GM23338 (cell line): ENCODE measurements at regions not wholly inside any gene's neighbourhood (a gene's known extent, or its start where the extent isn't known, plus 50 kb on each side); places are given as distances from the start of the nearest gene placed in this dataset.

Experiments used
- ATAC-seq: fragments of 200-7000 bp; cut with Tn5 transposase; 3 replicates; pipeline ENCODE4 v1.9.1; 2020
- DNase-seq: peaks from one replicate; pipeline ENCODE4 v3.0.0-alpha.2; 2015; ENCODE audit warnings: low spot score
- H2AFZ ChIP-seq: fragments of 200-600 bp; sonication (generic); 2 replicates; pipeline ENCODE4 v1.8.0; 2016; ENCODE audit warnings: antibody characterized with exemption, mild to moderate bottlenecking, moderate library complexity
- H3F3A ChIP-seq: fragments of 200-600 bp; sonication (generic); replicated peaks from 2 replicates; pipeline ENCODE4 v1.8.0; 2017; ENCODE audit warnings: antibody characterized with exemption, mixed run types, low read depth
- H3K27ac ChIP-seq: fragments of 200-600 bp; sonication (generic); 2 replicates; pipeline ENCODE4 v1.6.1; 2016; ENCODE audit warnings: low read depth
- H3K27me3 ChIP-seq: fragments of 200-600 bp; sonication (generic); 2 replicates; pipeline ENCODE4 v1.8.0; 2016; ENCODE audit warnings: mild to moderate bottlenecking, mixed run types, moderate library complexity; ENCODE audit not compliant: insufficient read depth
- H3K36me3 ChIP-seq: fragments of 200-600 bp; sonication (generic); 2 replicates; pipeline ENCODE4 v1.8.0; 2016; ENCODE audit warnings: mild to moderate bottlenecking; ENCODE audit not compliant: insufficient read depth
- H3K4me1 ChIP-seq: fragments of 200-600 bp; sonication (generic); 2 replicates; pipeline ENCODE4 v1.8.0; 2016; ENCODE audit warnings: mild to moderate bottlenecking, moderate library complexity; ENCODE audit not compliant: insufficient read depth
- H3K4me2 ChIP-seq: fragments of 200-600 bp; sonication (generic); 2 replicates; pipeline ENCODE4 v1.7.1; 2017; ENCODE audit warnings: mixed run types
- H3K4me3 ChIP-seq: fragments of 200-600 bp; sonication (generic); 2 replicates; pipeline ENCODE4 v1.6.1; 2016; ENCODE audit warnings: mixed run types
- H3K79me2 ChIP-seq: fragments of 200-600 bp; sonication (generic); replicated peaks from 2 replicates; pipeline ENCODE4 v1.8.0; 2017; ENCODE audit warnings: mild to moderate bottlenecking; ENCODE audit not compliant: insufficient read depth
- H3K9me2 ChIP-seq: fragments of 200-600 bp; sonication (generic); 2 replicates; pipeline ENCODE4 v1.8.0; 2017; ENCODE audit not compliant: insufficient read depth
- H4K20me1 ChIP-seq: fragments of 200-600 bp; sonication (generic); replicated peaks from 2 replicates; pipeline ENCODE4 v1.8.0; 2017; ENCODE audit warnings: mild to moderate bottlenecking; ENCODE audit not compliant: insufficient read depth
- H3K27ac Mint-ChIP-seq: 2 replicates; pipeline ENCODE4 v1.8.0; 2020; ENCODE audit warnings: inconsistent platforms, mild to moderate bottlenecking, moderate library complexity, mixed read lengths
- H3K27me3 Mint-ChIP-seq: 3 replicates; pipeline ENCODE4 v1.8.0; 2022; ENCODE audit warnings: low read depth, mild to moderate bottlenecking, moderate library complexity, mixed read lengths, inconsistent platforms; ENCODE audit not compliant: insufficient read depth, poor library complexity
- H3K36me3 Mint-ChIP-seq: 3 replicates; pipeline ENCODE4 v1.8.0; 2021; ENCODE audit warnings: low read depth, mild to moderate bottlenecking, inconsistent platforms, moderate library complexity, mixed read lengths
- H3K4me1 Mint-ChIP-seq: 3 replicates; pipeline ENCODE4 v1.8.0; 2020; ENCODE audit warnings: mild to moderate bottlenecking, inconsistent platforms, mixed read lengths
- H3K4me3 Mint-ChIP-seq: 3 replicates; pipeline ENCODE4 v1.8.0; 2021; ENCODE audit warnings: moderate library complexity, mild to moderate bottlenecking, inconsistent platforms, mixed read lengths
- H3K9me3 Mint-ChIP-seq: 3 replicates; pipeline ENCODE4 v1.8.0; 2020; ENCODE audit warnings: moderate library complexity, mild to moderate bottlenecking, inconsistent platforms, mixed read lengths
- CREB1 ChIP-seq: fragments of 250-450 bp; sonication (Bioruptor Pico); IDR thresholded peaks from 2 replicates; pipeline ENCODE4 v1.5.0; 2020; ENCODE audit warnings: low read depth, mild to moderate bottlenecking, moderate library complexity
- EZH2 ChIP-seq: fragments of 200-600 bp; sonication (generic); IDR thresholded peaks from one replicate; pipeline ENCODE4 v1.8.0; 2017; ENCODE audit warnings: antibody characterized with exemption, mild to moderate bottlenecking, low read depth; ENCODE audit not compliant: unreplicated experiment
- EZH2phosphoT487 ChIP-seq: fragments of 200-600 bp; sonication (generic); IDR thresholded peaks from one replicate; pipeline ENCODE4 v1.8.1; 2018; ENCODE audit warnings: antibody characterized with exemption; ENCODE audit not compliant: unreplicated experiment
- JUNB ChIP-seq: IDR thresholded peaks from one replicate; pipeline ENCODE4 v1.6.1; 2016; ENCODE audit warnings: antibody characterized with exemption; ENCODE audit not compliant: unreplicated experiment
- NANOG ChIP-seq: IDR thresholded peaks from 2 replicates; pipeline ENCODE4 v1.6.1; 2016; ENCODE audit warnings: antibody characterized with exemption, borderline replicate concordance
- POLR2AphosphoS5 ChIP-seq: IDR thresholded peaks from 2 replicates; pipeline ENCODE4 v1.6.1; 2016; ENCODE audit warnings: antibody characterized with exemption, low read depth
- STAT1 ChIP-seq: IDR thresholded peaks from one replicate; pipeline ENCODE4 v1.6.1; 2016; ENCODE audit warnings: antibody characterized with exemption; ENCODE audit not compliant: unreplicated experiment
- ZNF114 ChIP-seq: fragments of 250-450 bp; sonication (Bioruptor Pico); IDR thresholded peaks from 2 replicates; pipeline ENCODE4 v1.5.0; 2020; ENCODE audit warnings: mild to moderate bottlenecking, moderate library complexity
- ZNF331 ChIP-seq: fragments of 250-450 bp; sonication (Bioruptor Pico); IDR thresholded peaks from 2 replicates; pipeline ENCODE4 v1.5.0; 2020; ENCODE audit warnings: low read depth, mild to moderate bottlenecking, moderate library complexity
- ZNF462 ChIP-seq: fragments of 250-450 bp; sonication (Bioruptor Pico); IDR thresholded peaks from 2 replicates; pipeline ENCODE4 v1.5.0; 2020; ENCODE audit warnings: mild to moderate bottlenecking, moderate library complexity
- TF ChIP-seq, protein P1 (sequence below), 2 experiments: fragments of 200-600 bp in 1 of 2; sonication (generic) in 1 of 2; conservative IDR thresholded peaks; 2 replicates each; pipeline versions ENCODE4 v1.5.1 to v1.6.1; 2016 to 2017; ENCODE audit warnings: antibody characterized with exemption in 2 of 2, low read depth in 2 of 2, mild to moderate bottlenecking in 2 of 2, moderate library complexity in 1 of 2
- TF ChIP-seq, protein P2 (sequence below): IDR thresholded peaks from 2 replicates; pipeline ENCODE4 v1.6.1; 2016; ENCODE audit warnings: antibody characterized with exemption

DNA sequence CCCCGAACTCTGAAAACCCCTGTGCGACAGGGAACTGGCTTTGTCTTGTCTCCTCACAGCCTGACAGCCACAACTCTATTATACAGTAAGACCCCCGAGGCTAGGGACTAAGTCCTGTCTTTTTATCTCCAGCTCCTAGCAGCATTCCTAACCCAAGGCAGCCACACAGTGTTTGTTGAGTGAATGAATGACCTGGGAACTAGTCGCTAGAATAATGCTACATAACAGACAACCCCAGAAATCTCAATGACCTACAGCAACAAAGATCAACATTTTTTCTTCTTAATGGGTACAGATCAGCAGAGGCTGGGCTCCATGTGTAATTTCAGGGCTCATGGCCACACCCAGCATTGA lies 71.4 kb upstream of the TNRC6C start:
- H2AFZ ChIP-seq, result peak overlapping the region; percentile 98
- no peaks in the 10 kb centered on the region for H3K36me3 Mint-ChIP-seq

More for the DNA sequence above, 71.4 kb upstream of the TNRC6C start:
- no peak for DNase-seq
- Mint-ChIP-seq H3K4me1 (peaks cover 29% of the 10 kb centered on the region), H3K27ac (no peak overlapping the region), H3K9me3 (no peaks in the 10 kb centered on the region), H3K4me3 (peak overlapping the region; percentile 76), H3K27me3 (peaks cover 42% of the 10 kb centered on the region)
- Histone ChIP-seq H3K27me3 (peaks cover 23% of the 10 kb centered on the region), H4K20me1 (no peaks in the 10 kb centered on the region), H3K27ac (no peak overlapping the region), H3K4me3 (peak overlapping the region; percentile 72), H3K4me1 (peaks cover 9% of the 10 kb centered on the region), H3K4me2 (peak overlapping the region; percentile 88), H3F3A (0 out of 2 replicates have a peak, but pooled peaks cover 6% of the 10 kb centered on the region), H3K79me2 (no peaks in the 10 kb centered on the region), H3K9me2 (no peaks in the 10 kb centered on the region), H3K36me3 (no peaks in the 10 kb centered on the region)
- ATAC-seq, result no peak
- TF ChIP-seq POLR2AphosphoS5 (no peak), ZNF114 (CRISPR knock-in tag) (no peak), ZNF462 (CRISPR knock-in tag) (no peak), EZH2phosphoT487 (no peak), STAT1 (no peak), CREB1 (CRISPR knock-in tag) (no peak), JUNB (no peak), NANOG (no peak), ZNF331 (CRISPR knock-in tag) (no peak), EZH2 (no peak)
- TF ChIP-seq, protein P1, sequence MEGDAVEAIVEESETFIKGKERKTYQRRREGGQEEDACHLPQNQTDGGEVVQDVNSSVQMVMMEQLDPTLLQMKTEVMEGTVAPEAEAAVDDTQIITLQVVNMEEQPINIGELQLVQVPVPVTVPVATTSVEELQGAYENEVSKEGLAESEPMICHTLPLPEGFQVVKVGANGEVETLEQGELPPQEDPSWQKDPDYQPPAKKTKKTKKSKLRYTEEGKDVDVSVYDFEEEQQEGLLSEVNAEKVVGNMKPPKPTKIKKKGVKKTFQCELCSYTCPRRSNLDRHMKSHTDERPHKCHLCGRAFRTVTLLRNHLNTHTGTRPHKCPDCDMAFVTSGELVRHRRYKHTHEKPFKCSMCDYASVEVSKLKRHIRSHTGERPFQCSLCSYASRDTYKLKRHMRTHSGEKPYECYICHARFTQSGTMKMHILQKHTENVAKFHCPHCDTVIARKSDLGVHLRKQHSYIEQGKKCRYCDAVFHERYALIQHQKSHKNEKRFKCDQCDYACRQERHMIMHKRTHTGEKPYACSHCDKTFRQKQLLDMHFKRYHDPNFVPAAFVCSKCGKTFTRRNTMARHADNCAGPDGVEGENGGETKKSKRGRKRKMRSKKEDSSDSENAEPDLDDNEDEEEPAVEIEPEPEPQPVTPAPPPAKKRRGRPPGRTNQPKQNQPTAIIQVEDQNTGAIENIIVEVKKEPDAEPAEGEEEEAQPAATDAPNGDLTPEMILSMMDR (conservative IDR thresholded peaks at IDR 0.05; ENCODE audit: low read depth in 2 of 2), result no peak
- TF ChIP-seq, protein P2, sequence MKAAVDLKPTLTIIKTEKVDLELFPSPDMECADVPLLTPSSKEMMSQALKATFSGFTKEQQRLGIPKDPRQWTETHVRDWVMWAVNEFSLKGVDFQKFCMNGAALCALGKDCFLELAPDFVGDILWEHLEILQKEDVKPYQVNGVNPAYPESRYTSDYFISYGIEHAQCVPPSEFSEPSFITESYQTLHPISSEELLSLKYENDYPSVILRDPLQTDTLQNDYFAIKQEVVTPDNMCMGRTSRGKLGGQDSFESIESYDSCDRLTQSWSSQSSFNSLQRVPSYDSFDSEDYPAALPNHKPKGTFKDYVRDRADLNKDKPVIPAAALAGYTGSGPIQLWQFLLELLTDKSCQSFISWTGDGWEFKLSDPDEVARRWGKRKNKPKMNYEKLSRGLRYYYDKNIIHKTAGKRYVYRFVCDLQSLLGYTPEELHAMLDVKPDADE, result no peak
